ENCODE measurements at regions not wholly inside any gene's neighbourhood (a gene's known extent, or its start where the extent isn't known, plus 50 kb on each side); places are given as distances from the start of the nearest gene placed in this dataset.

DNA sequence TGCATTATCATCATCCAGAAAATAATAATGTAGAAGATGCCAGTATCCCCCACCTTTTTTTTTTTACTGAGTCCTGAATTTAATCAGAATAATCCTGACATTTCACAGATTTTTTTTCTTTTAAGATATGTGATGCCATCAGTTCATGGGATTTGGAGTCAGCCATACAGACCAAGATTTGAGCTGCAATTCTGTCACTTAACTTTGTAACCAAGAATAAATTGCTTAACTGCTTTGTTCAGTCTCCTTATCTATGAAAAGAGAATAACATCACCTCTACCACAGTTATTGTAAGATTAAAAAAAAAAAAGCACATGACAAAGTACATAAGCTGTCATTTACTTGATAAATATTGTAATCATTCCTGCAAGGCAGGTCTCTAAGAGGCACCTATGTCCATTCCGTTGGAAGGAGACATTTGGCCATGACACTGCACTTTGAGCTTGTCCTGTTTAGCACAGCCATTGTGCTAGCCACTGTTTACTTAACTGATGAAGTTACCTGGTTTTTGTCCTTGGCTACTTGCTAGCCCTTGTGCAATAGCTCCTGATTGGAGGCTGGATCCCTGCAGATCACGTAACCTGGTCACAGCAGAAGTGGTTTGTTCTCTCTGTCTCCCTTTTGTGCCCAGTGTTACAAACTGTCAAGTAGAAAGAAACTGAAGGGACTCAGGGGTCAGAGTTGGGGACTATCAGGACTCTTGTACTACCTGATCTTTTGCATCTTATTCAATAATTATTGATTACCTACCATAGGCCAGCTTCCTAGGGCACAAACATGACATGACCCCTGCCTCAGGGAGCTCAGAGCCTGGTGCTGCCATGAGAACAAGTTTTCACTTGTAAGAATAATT is 306.0 kb downstream of the WDR72 start:
- no peak for DNase-seq
- Histone ChIP-seq H3K27me3 (ENCODE audit: insufficient read depth, low read depth, severe bottlenecking) (no peaks in the 10 kb centered on the region), H3K36me3 (no peaks in the 10 kb centered on the region), H3K9me3 (ENCODE audit: severe bottlenecking) (no peaks in the 10 kb centered on the region), H3K27ac (no peak overlapping the region), H3K4me3 (ENCODE audit: low read depth, low read length) (no peak overlapping the region)
- TF ChIP-seq, protein P1, sequence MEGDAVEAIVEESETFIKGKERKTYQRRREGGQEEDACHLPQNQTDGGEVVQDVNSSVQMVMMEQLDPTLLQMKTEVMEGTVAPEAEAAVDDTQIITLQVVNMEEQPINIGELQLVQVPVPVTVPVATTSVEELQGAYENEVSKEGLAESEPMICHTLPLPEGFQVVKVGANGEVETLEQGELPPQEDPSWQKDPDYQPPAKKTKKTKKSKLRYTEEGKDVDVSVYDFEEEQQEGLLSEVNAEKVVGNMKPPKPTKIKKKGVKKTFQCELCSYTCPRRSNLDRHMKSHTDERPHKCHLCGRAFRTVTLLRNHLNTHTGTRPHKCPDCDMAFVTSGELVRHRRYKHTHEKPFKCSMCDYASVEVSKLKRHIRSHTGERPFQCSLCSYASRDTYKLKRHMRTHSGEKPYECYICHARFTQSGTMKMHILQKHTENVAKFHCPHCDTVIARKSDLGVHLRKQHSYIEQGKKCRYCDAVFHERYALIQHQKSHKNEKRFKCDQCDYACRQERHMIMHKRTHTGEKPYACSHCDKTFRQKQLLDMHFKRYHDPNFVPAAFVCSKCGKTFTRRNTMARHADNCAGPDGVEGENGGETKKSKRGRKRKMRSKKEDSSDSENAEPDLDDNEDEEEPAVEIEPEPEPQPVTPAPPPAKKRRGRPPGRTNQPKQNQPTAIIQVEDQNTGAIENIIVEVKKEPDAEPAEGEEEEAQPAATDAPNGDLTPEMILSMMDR (IDR thresholded peaks at IDR 0.05; ENCODE audit: low read depth, low read length), result no peak

DNA sequence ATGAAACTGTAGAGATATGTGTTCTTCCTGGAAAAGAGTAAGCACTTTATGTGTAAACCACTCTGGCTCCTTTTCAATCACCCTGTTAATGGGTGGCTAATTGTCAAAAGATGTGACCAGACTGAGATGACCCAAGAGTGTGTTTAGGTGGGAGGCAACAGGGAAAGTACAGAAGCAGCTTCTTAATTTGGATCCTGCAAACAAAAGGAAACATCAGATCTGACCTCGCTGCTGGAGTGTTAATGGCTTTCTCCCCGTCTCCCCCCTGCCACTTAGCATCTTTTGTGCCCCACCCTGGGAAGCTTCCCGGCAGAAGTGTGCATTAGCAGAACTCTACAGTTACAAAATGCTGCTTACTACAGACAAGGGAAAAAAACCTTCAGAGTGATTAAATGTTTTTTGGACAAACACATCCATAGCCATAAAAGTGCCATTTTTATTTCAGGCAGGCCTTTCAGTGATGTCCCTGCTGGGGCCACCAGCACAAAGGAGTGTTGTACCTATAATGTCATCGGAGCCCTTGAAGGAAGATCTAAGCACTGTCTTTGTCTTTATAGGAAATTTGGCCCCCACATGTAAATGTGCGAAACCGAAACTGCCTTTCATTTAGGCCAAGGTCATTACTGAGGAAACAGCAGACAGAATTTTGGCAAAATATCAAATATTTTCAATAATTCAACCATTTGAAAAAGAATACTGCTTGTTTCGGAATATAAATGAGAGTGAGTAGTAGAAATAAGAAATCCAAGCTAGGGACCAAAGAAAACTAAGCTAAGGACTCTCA is 311.0 kb downstream of the WDR72 start:
- H3K4me3 ChIP-seq (ENCODE audit: low read depth, low read length), result no peak overlapping the region
- no peak overlapping the region for H3K27ac ChIP-seq
- no peaks in the 10 kb centered on the region for H3K36me3 ChIP-seq
- H3K9me3 ChIP-seq (ENCODE audit: severe bottlenecking), result no peaks in the 10 kb centered on the region
- DNase-seq, result no peak
- TF ChIP-seq, protein P1 (IDR thresholded peaks at IDR 0.05; ENCODE audit: low read depth, low read length), result no peak
- no peaks in the 10 kb centered on the region for H3K27me3 ChIP-seq (ENCODE audit: insufficient read depth, low read depth, severe bottlenecking)

DNA sequence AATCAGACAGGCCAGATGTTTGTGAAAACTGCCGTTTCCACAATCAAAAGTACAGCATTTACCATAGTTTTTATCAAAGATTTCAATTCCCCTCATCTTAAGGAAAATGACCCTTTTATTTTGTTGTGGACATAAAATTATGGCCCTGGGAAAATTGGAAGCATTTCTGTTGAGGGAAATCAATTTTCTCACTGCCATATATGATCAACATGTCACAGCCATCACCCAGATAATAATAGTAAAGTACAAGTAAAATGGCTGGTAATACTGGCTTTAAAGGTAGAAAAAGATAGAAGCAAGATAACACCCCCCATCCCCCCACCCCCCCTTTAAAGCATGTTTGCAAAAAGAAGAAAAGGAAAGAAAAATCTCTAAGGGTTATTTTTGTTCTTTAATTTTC is 311.7 kb downstream of the WDR72 start:
- TF ChIP-seq, protein P1 (IDR thresholded peaks at IDR 0.05; ENCODE audit: low read depth, low read length), result no peak
- no peak for DNase-seq
- no peaks in the 10 kb centered on the region for H3K9me3 ChIP-seq (ENCODE audit: severe bottlenecking)

DNA sequence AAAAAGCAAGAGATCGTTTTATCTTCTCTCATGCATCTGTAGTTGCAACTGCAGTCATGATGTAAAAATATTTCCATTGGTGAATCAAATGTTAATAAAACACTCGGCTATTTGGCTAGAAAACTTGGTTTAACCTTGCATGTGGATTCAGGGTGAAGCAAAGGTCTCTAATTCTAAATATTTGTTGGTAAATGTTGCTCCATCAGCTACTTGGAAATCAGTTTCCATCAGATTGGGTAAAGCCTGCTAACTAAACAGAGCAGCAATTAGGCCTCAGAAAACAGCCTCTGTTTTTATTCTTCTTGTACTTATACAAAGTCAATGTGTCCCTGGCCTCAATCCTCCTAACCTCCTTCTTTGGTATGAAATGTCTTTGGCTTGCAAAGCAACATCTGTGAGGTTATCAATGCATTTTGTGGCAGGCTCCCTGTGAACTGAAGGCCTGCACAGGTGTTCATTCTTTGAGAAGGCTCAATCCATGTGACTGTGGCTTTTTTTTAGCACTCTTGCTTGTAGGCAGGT is 312.3 kb downstream of the WDR72 start:
- DNase-seq, result no peak

More for the DNA sequence above, 311.7 kb downstream of the WDR72 start:
- no peaks in the 10 kb centered on the region for H3K27me3 ChIP-seq (ENCODE audit: insufficient read depth, low read depth, severe bottlenecking)
- no peak overlapping the region for H3K27ac ChIP-seq
- no peak overlapping the region for H3K4me3 ChIP-seq (ENCODE audit: low read depth, low read length)
- H3K36me3 ChIP-seq, result no peaks in the 10 kb centered on the region

DNA sequence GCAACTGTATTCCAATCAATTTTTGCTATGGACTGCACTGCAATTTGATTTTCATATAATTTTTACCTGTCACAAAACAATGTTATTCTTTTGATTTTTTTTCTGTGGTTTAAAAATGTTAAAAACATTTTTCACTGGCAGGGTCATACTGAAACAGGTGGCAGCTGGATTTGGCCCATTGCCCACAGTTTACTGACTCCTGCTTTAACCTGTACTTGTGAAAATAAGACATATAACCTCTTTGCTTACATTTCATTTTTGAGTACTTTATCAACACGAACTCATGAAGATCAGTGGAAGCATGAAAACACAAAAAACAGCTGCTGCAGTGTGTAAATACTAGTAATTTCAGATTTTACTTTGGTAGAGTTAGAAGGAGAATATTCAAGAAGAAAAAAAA is 313.1 kb downstream of the WDR72 start:
- H3K9me3 ChIP-seq (ENCODE audit: severe bottlenecking), result no peaks in the 10 kb centered on the region
- no peaks in the 10 kb centered on the region for H3K36me3 ChIP-seq
- no peaks in the 10 kb centered on the region for H3K27me3 ChIP-seq (ENCODE audit: insufficient read depth, low read depth, severe bottlenecking)
- H3K4me3 ChIP-seq (ENCODE audit: low read depth, low read length), result no peak overlapping the region
- no peak for DNase-seq
- TF ChIP-seq, protein P1 (IDR thresholded peaks at IDR 0.05; ENCODE audit: low read depth, low read length), result no peak
- no peak overlapping the region for H3K27ac ChIP-seq

More for the DNA sequence above, 312.3 kb downstream of the WDR72 start:
- no peaks in the 10 kb centered on the region for H3K9me3 ChIP-seq (ENCODE audit: severe bottlenecking)
- H3K27me3 ChIP-seq (ENCODE audit: insufficient read depth, low read depth, severe bottlenecking), result no peaks in the 10 kb centered on the region
- no peak overlapping the region for H3K27ac ChIP-seq
- H3K4me3 ChIP-seq (ENCODE audit: low read depth, low read length), result no peak overlapping the region
- H3K36me3 ChIP-seq, result no peaks in the 10 kb centered on the region
- TF ChIP-seq, protein P1 (IDR thresholded peaks at IDR 0.05; ENCODE audit: low read depth, low read length), result no peak

Measured in WERI-Rb-1 (cell line).